IgD-negative memory B cell (primary cell): ENCODE measurements at regions not wholly inside any gene's neighbourhood (a gene's known extent, or its start where the extent isn't known, plus 50 kb on each side); places are given as distances from the start of the nearest gene placed in this dataset.
A peak's percentile ranks its signal among the peaks of the same experiment; 100 is the strongest.

Source experiments
- H3K27ac Mint-ChIP-seq, 3 donors: one replicate each; pipeline ENCODE4 v1.8.0; 2020 to 2022; ENCODE audit warnings: mild to moderate bottlenecking in 3 of 3, mixed read lengths in 3 of 3, moderate library complexity in 1 of 3
- H3K27me3 Mint-ChIP-seq: one replicate; pipeline ENCODE4 v1.8.0; 2021; ENCODE audit warnings: mixed read lengths
- H3K36me3 Mint-ChIP-seq: one replicate; pipeline ENCODE4 v1.8.0; 2020; ENCODE audit warnings: mild to moderate bottlenecking, mixed read lengths
- H3K4me1 Mint-ChIP-seq, 3 donors: one replicate each; pipeline ENCODE4 v1.8.0; 2020 to 2022; ENCODE audit warnings: mixed read lengths in 3 of 3, mild to moderate bottlenecking in 1 of 3
- H3K4me3 Mint-ChIP-seq, 4 donors: one replicate each; pipeline ENCODE4 v1.8.0; 2020 to 2022; ENCODE audit warnings: mild to moderate bottlenecking in 4 of 4, mixed read lengths in 4 of 4, moderate library complexity in 3 of 4
- H3K9me3 Mint-ChIP-seq, 3 donors: one replicate each; pipeline ENCODE4 v1.8.0; 2020 to 2021; ENCODE audit warnings: mixed read lengths in 3 of 3, mild to moderate bottlenecking in 1 of 3

DNA sequence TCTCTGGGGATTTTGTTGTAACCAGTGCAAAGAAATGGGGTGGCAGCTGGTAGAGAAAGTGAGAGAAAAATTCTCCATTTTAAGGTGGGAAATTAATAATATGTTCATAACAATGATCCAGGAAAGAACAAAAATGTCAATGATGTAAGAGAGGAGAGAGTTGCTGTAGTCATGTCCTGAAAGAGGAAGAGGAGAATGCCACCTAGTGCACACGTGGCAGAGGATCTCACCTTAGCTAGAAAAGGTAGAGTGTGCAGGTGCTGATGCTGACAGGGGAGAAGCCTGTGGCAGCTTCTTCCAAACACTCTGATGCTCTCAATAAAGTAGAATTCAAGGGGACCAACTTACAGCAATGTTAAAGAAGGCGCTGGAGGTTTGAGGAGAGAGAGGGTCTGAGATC lies 282.9 kb upstream of the PKDCC start:
- no peak overlapping the region for H3K4me3 Mint-ChIP-seq
- H3K27me3 Mint-ChIP-seq: peaks cover 5% of the 10 kb centered on the region

GRCh38 chr2:41768310-41768709 lies 279.5 kb upstream of the PKDCC start:
- no peaks in the 10 kb centered on the region for H3K36me3 Mint-ChIP-seq
- H3K27ac Mint-ChIP-seq: no peak overlapping the region
- no peaks in the 10 kb centered on the region for H3K4me1 Mint-ChIP-seq
- H3K27me3 Mint-ChIP-seq: peaks cover 7% of the 10 kb centered on the region
- no peaks in the 10 kb centered on the region for H3K9me3 Mint-ChIP-seq
- no peak overlapping the region for H3K4me3 Mint-ChIP-seq

More for the DNA sequence above, 282.9 kb upstream of the PKDCC start:
- no peaks in the 10 kb centered on the region for H3K4me1 Mint-ChIP-seq
- no peaks in the 10 kb centered on the region for H3K9me3 Mint-ChIP-seq
- no peaks in the 10 kb centered on the region for H3K36me3 Mint-ChIP-seq
- H3K27ac Mint-ChIP-seq: no peak overlapping the region

DNA sequence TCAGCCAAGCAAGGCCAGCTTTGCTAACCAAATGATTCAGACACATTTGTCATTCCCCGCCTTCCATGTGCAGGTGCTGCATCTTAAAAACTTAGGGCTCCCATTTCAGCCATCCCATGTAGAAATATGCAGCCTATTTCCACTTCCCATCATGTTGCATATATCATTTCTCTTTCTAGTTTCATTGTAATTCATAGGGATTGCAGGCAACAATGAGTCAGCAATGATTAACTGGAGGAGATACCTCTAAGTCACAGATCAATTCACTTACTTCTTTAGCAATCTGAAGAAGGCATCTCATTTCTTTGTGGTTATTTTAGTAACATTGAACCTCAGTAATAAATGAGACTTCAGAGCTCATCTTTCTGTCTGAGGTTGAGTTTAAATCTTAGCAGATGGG lies 276.1 kb upstream of the PKDCC start:
- H3K27me3 Mint-ChIP-seq: peaks cover 16% of the 10 kb centered on the region
- no peaks in the 10 kb centered on the region for H3K36me3 Mint-ChIP-seq
- no peaks in the 10 kb centered on the region for H3K4me1 Mint-ChIP-seq
- no peak overlapping the region for H3K27ac Mint-ChIP-seq
- H3K9me3 Mint-ChIP-seq: peaks cover 0 to 1% (median 0%) of the 10 kb centered on the region in 3 donors
- H3K4me3 Mint-ChIP-seq: no peak overlapping the region

- Mint-ChIP-seq H3K4me3 (no peak overlapping the region), H3K27me3 (peaks cover 16% of the 10 kb centered on the region), H3K36me3 (no peaks in the 10 kb centered on the region), H3K4me1 (no peaks in the 10 kb centered on the region), H3K9me3 (peaks cover 0 to 1% (median 0%) of the 10 kb centered on the region in 3 donors), H3K27ac (no peak overlapping the region)
Observed at GRCh38 chr2:41772697-41773096, 275.1 kb upstream of the PKDCC start.

- H3K27me3 Mint-ChIP-seq: peaks cover 15% of the 10 kb centered on the region
- H3K4me1 Mint-ChIP-seq: no peaks in the 10 kb centered on the region
- no peaks in the 10 kb centered on the region for H3K36me3 Mint-ChIP-seq
- H3K27ac Mint-ChIP-seq: no peak overlapping the region
- H3K9me3 Mint-ChIP-seq: peaks cover 0 to 1% (median 0%) of the 10 kb centered on the region in 3 donors
- no peak overlapping the region for H3K4me3 Mint-ChIP-seq
Observed at GRCh38 chr2:41774011-41774605, 273.7 kb upstream of the PKDCC start.

DNA sequence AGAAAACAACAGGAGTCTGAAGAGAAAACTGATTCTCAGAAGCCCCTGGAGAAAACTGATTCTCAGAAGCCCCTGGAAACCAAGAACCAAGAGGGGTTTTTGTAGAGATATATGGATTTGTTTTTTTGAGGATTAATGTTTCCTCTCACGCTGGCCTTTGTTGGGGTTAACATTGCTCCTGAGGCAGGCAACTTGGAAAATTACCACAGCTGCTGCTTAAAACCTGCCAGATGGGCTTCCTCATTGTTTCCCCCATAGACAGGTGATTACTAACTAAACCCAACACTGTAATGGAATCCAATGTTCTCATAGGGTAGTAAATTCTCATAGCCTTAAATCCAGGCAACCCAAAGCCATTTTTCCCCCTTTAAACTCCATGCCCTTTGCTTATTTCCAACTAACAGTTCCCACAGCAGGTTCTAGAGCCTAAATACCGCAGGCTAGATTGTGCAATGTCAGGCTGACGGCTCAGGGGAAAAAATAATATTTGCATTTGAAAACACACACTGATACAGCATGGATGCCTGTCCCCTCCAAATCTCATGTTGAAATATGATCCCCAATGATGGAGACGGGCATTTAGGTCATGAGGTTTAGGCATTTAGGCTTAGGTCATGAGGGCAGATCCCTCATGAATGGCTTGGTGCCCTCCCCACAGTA lies 272.3 kb upstream of the PKDCC start:
- H3K27me3 Mint-ChIP-seq: peaks cover 11% of the 10 kb centered on the region
- H3K27ac Mint-ChIP-seq: no peak overlapping the region
- H3K36me3 Mint-ChIP-seq: no peaks in the 10 kb centered on the region
- H3K4me3 Mint-ChIP-seq: no peak overlapping the region
- peaks cover 0 to 1% (median 0%) of the 10 kb centered on the region in 3 donors for H3K9me3 Mint-ChIP-seq
- no peaks in the 10 kb centered on the region for H3K4me1 Mint-ChIP-seq

GRCh38 chr2:41779888-41780287 lies 267.9 kb upstream of the PKDCC start:
- H3K9me3 Mint-ChIP-seq: peaks cover 0 to 1% (median 0%) of the 10 kb centered on the region in 3 donors
- no peaks in the 10 kb centered on the region for H3K36me3 Mint-ChIP-seq
- H3K4me3 Mint-ChIP-seq: no peak overlapping the region
- H3K27me3 Mint-ChIP-seq: peaks cover 6% of the 10 kb centered on the region
- H3K27ac Mint-ChIP-seq: peak overlapping the region in 1 of 3 donors; percentile 44
- H3K4me1 Mint-ChIP-seq: no peaks in the 10 kb centered on the region

GRCh38 chr2:41782306-41783158 lies 265.3 kb upstream of the PKDCC start:
- no peaks in the 10 kb centered on the region for H3K9me3 Mint-ChIP-seq
- H3K4me1 Mint-ChIP-seq: no peaks in the 10 kb centered on the region
- H3K36me3 Mint-ChIP-seq: no peaks in the 10 kb centered on the region
- H3K27ac Mint-ChIP-seq: no peak overlapping the region
- H3K4me3 Mint-ChIP-seq: no peak overlapping the region
- peaks cover 3% of the 10 kb centered on the region for H3K27me3 Mint-ChIP-seq

GRCh38 chr2:41784496-41784895 lies 263.3 kb upstream of the PKDCC start:
- Mint-ChIP-seq H3K36me3 (no peaks in the 10 kb centered on the region), H3K27ac (no peak overlapping the region), H3K4me3 (no peak overlapping the region), H3K9me3 (no peaks in the 10 kb centered on the region), H3K4me1 (no peaks in the 10 kb centered on the region), H3K27me3 (peaks cover 6% of the 10 kb centered on the region)

DNA sequence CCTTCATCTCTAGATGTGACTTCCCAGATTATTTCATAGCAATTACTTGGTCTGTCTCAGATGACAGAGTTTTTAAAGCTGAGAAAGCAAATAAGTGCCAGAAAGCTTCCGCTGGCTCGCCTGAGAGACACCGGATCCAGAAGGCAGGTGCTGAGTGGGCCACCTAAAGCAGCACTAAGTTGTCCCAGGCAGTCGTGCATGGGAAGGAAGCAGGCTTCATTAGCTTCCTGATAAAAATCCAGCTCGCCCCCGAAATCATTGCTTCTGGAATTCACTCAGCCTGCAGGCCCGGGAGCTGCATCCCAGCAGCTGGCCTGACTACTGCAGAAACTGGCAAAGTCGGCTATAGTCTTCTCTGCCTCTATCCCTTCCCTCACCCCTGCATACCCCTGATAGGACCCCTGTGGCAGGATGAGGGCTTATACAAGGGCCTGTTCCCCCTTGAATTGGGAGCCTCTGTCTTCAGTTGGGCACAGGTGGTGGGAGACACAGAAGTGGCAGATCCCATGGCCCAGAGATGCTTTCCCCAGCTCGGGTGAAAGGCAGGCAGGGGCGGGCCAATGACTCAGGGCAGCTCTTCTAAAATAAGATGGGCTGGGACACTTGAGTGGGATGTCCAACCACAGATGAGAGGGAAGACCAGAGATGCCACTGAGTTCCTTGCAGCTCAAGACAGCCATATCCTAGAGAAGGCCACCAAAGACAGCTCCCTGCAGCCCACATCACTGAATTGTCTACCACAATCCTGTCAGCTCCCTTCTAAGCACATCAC lies 262.4 kb upstream of the PKDCC start:
- H3K27me3 Mint-ChIP-seq: peaks cover 6% of the 10 kb centered on the region
- no peaks in the 10 kb centered on the region for H3K4me1 Mint-ChIP-seq
- H3K27ac Mint-ChIP-seq: no peak overlapping the region
- H3K36me3 Mint-ChIP-seq: no peaks in the 10 kb centered on the region
- no peak overlapping the region for H3K4me3 Mint-ChIP-seq
- no peaks in the 10 kb centered on the region for H3K9me3 Mint-ChIP-seq

- Mint-ChIP-seq H3K9me3 (no peaks in the 10 kb centered on the region), H3K4me3 (no peak overlapping the region), H3K27ac (no peak overlapping the region), H3K27me3 (peaks cover 6% of the 10 kb centered on the region), H3K4me1 (no peaks in the 10 kb centered on the region), H3K36me3 (no peaks in the 10 kb centered on the region)
Observed at GRCh38 chr2:41791523-41791922, 256.3 kb upstream of the PKDCC start.

DNA sequence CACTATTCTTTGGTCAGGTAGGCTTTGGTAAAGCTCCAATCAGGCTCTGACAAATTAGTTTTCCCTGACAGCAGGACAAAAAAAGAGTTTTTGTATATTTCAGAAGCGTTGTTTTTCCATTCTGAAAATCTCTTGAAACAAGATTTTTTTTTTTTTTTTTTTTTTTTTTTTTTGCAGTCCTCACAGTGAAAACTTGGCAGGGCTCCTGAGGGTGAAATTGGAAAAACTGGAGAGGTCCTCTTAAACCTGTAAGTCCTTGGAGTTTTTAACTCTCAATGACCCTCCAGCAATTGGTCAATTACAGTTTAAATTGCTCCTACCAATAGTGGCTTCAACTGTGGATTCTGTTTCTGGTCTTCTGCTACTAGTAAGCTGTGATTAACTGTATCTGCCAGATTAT lies 244.5 kb upstream of the PKDCC start:
- H3K9me3 Mint-ChIP-seq: peaks cover 7 to 16% (median 13%) of the 10 kb centered on the region in 3 donors
- peaks cover 2% of the 10 kb centered on the region for H3K36me3 Mint-ChIP-seq
- H3K27me3 Mint-ChIP-seq: peaks cover 20% of the 10 kb centered on the region
- no peak overlapping the region for H3K4me3 Mint-ChIP-seq
- no peak overlapping the region for H3K27ac Mint-ChIP-seq
- H3K4me1 Mint-ChIP-seq: no peaks in the 10 kb centered on the region

GRCh38 chr2:41806286-41806685 lies 241.5 kb upstream of the PKDCC start:
- Mint-ChIP-seq H3K4me1 (no peaks in the 10 kb centered on the region), H3K27ac (no peak overlapping the region), H3K36me3 (peaks cover 2% of the 10 kb centered on the region), H3K9me3 (peaks cover 7 to 16% (median 9%) of the 10 kb centered on the region in 3 donors), H3K27me3 (peaks cover 22% of the 10 kb centered on the region), H3K4me3 (no peak overlapping the region)

GRCh38 chr2:41821167-41821566 lies 226.7 kb upstream of the PKDCC start:
- Mint-ChIP-seq H3K27ac (no peak overlapping the region), H3K4me3 (no peak overlapping the region), H3K27me3 (peaks cover under 1% of the 10 kb centered on the region), H3K4me1 (no peaks in the 10 kb centered on the region), H3K36me3 (peaks cover 2% of the 10 kb centered on the region), H3K9me3 (peaks cover 0 to 20% (median 6%) of the 10 kb centered on the region in 3 donors)

DNA sequence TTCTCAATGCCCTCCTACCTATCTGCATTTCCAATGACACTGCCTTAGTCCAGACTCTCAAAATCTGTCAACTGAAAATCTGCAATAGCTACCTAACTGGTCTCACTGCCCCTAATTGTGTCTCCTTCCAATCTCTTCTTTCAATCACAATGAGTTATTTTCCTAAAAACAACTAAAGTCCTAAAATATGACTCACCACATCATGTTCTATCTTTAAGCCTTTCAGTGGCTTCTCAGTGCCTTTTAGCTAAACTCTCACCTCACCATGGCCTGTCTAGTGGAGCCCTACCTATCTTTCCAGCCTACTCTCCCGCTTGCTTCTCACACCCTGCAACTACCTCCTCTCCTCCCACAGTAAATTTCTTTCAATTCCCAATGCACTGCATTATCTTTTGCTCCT lies 220.9 kb upstream of the PKDCC start:
- Mint-ChIP-seq H3K9me3 (peaks cover 0 to 4% (median 0%) of the 10 kb centered on the region in 3 donors), H3K4me3 (no peak overlapping the region), H3K36me3 (no peaks in the 10 kb centered on the region), H3K27ac (no peak overlapping the region), H3K27me3 (peaks cover 9% of the 10 kb centered on the region), H3K4me1 (peaks cover 0 to 1% (median 0%) of the 10 kb centered on the region in 3 donors)
